Omental fat pad (tissue), 3 donors: ENCODE measurements at regions not wholly inside any gene's neighbourhood (a gene's known extent, or its start where the extent isn't known, plus 50 kb on each side); places are given as distances from the start of the nearest gene placed in this dataset.
"Not testable (repeated sequence)": the region's sequence is repeated elsewhere in the genome, so short reads cannot be mapped to it uniquely, and the experiment has no call there.

Experiments used
- ATAC-seq: fragments of 150-250 bp; one replicate; pipeline ENCODE4 v1.9.1; 2016; ENCODE audit warnings: mild to moderate bottlenecking, moderate library complexity; ENCODE audit not compliant: low FRiP score
- DNase-seq: peaks from one replicate; pipeline ENCODE4 v3.0.0-alpha.2; 2019; ENCODE audit warnings: low spot score
- TF ChIP-seq, protein P1 (sequence below), 3 donors: fragments of 450-650 bp; IDR thresholded peaks; one replicate each; pipeline ENCODE4 v1.5.1; 2016 to 2017; ENCODE audit warnings: antibody characterized with exemption in 3 of 3, mild to moderate bottlenecking in 3 of 3, moderate library complexity in 2 of 3

DNA sequence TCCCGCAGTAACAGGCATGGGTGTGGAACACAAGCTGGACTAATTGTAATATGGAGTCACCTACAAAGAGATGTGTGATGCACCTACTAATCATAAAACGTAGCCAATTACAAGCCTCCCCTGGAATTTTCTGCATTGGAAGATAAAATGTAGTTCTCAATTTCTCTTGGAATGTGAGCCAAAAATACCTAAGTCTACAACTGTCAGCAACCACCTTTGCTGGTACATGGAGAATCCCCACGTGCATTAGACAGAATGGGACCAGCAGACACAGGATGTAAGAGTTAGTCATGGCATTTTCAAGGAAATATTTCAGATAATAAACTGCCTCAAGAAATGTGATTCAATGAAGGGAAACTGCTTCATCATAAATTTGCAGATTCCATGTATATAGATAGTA, 85.6 kb upstream of the DCC start:
- no peak for DNase-seq
- TF ChIP-seq, protein P1, sequence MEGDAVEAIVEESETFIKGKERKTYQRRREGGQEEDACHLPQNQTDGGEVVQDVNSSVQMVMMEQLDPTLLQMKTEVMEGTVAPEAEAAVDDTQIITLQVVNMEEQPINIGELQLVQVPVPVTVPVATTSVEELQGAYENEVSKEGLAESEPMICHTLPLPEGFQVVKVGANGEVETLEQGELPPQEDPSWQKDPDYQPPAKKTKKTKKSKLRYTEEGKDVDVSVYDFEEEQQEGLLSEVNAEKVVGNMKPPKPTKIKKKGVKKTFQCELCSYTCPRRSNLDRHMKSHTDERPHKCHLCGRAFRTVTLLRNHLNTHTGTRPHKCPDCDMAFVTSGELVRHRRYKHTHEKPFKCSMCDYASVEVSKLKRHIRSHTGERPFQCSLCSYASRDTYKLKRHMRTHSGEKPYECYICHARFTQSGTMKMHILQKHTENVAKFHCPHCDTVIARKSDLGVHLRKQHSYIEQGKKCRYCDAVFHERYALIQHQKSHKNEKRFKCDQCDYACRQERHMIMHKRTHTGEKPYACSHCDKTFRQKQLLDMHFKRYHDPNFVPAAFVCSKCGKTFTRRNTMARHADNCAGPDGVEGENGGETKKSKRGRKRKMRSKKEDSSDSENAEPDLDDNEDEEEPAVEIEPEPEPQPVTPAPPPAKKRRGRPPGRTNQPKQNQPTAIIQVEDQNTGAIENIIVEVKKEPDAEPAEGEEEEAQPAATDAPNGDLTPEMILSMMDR (IDR thresholded peaks at IDR 0.05): no peak
- no peak for ATAC-seq

DNA sequence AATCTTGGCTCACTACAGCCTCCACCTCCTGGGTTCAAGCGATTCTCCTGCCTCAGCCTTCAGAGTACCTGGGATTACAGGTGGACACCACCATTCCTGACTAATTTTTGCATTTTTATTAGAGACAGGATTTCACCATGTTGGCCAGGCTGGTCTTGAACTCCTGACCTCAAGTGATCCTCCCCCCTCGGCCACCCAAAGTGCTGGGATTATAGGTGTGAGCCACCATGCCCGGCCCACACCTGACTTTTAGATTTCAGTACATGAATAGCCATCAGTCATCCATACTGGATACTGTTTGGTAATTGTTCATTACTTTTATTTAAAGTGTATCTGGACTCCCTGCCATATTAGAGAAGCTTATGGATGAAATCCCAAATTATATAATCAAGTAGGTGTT, 82.6 kb upstream of the DCC start:
- not testable (repeated sequence) for DNase-seq, ATAC-seq

DNA sequence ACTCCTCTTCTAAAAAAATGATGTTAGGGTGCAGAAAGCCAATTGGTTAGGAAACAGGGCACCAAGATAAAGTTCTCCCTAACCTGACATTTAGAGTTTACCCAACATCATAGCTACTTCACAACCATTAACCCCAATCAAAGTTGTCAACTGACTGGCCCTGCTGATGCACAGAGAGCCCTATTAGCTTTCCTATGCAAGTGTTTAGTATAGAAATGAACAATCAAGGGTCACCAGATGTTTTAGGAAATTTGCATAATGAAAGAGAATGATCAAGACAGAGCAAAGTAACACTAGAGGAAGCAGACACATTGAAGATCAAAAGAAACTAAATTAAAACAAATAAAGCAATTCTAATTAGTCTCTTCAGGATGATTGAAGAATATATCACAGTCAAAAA, 64.2 kb upstream of the DCC start:
- DNase-seq (no peak), ATAC-seq (no peak)
- TF ChIP-seq, protein P1 (IDR thresholded peaks at IDR 0.05): no peak

DNA sequence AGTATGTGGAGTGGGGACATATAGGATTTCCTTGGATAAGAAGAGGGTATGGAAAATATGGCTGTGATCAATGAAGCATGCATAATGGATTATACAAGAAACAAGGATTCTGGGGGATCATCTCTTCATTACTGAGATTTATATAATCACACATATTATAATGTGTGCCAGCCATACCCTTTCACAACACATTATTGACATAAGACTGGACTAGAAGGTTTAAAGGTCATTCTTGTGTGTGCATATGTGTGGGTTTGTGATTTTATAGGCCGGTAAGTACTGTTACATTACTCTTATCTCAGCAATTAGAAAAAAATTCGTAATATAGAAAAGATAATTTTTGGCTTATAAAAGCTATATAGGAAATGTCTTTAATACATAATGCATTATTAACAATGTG, 62.2 kb upstream of the DCC start:
- ATAC-seq (no peak), DNase-seq (no peak)
- TF ChIP-seq, protein P1 (IDR thresholded peaks at IDR 0.05): no peak

DNA sequence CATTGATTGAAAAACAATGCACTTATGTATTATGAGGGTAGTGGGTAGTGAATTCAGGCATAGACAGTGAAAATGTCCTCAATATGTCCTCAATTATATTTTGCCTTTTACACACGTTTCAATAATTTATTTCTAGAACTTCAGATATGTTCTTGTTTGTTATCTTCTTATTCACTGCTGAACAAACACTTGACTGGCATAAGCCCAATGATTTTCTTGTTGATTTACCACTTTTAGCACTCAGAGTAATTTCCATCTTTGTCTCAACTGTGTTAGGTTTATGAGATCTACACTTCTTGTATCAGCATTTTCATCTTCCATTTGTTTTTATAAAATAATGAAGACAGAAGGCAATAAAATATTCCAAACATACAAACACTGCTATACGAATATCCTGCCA, 61.8 kb upstream of the DCC start:
- ATAC-seq (no peak), DNase-seq (no peak)
- TF ChIP-seq, protein P1 (IDR thresholded peaks at IDR 0.05): no peak

DNA sequence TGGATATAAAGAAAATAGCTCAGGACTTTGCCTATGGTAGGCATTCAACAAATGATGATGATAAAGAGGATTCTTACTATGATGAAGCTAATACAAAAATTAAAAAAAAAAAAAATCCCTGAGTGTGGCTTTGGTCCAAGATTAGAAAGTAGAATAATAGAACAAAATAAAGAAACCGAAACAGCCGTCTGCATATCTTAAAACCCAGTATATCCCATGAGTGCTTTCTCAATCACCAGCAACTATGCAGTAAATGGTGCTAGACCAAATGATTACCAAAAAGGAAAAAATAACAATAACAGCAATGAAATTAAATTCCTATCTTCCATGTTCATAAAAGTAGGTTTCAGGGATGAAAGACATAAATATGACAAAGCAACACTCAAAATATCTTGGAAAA, 59.3 kb upstream of the DCC start:
- ATAC-seq (no peak), DNase-seq (no peak)
- TF ChIP-seq, protein P1 (IDR thresholded peaks at IDR 0.05): no peak

DNA sequence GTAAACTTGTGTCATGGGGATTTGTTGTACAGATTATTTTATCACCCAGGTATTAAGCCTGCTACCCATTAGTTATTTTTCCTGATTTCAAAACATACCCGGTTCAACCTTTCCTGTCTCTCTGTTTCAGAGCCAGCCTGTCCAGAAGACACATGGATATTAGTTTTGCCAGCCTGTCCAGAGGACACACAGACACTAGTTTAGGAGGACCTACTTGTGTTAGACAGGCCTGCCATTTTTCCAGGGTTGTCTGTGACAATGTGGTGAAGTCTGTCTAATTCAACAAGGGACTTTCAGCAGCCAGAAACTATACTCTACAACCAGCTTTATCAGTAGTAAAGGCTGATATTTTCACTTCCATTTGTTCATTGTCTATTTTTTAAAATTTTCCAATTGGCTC, 56.1 kb upstream of the DCC start:
- TF ChIP-seq, protein P1 (IDR thresholded peaks at IDR 0.05): no peak

DNA sequence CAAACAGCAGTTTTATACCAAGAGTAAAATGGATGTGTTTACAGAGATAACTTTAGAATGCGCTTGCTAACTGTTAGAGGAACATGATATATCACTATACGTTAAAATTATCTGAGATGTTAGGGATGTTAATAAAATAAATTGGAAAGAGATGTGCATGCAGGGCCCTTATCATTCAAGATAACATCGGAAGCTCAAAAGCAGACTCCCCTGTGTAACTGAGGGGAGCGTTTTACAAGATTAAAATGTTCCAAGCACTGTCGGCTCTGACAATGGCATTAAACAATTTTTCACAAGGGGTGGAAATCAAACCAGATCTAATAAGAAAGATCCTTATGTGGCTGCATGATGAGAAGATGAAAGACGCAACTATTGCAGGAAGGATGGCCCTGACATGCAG, 53.3 kb upstream of the DCC start:
- TF ChIP-seq, protein P1 (IDR thresholded peaks at IDR 0.05): no peak
- no peak for DNase-seq
- no peak for ATAC-seq

More for the DNA sequence above, 56.1 kb upstream of the DCC start:
- no peak for ATAC-seq
- DNase-seq: no peak
